HCT116 (cell line): ENCODE measurements at regions not wholly inside any gene's neighbourhood (a gene's known extent, or its start where the extent isn't known, plus 50 kb on each side); places are given as distances from the start of the nearest gene placed in this dataset.

ENCODE experiments used
- ATAC-seq: fragments of 200-7000 bp; cut with Tn5 transposase; 2 replicates; pipeline ENCODE4 v1.9.1; 2020; ENCODE audit warnings: mild to moderate bottlenecking, moderate library complexity
- BruUV-seq: library from RNA; stranded (reverse); fragments of 400-500 nt; replicated peaks from 2 replicates; lab custom pipeline; 2021; lab: Mats Ljungman, UMichigan
- CTCF ChIA-PET: fragments of 300-600 bp; sonication (Branson Sonifier 250); formaldehyde crosslinking; loops from one replicate; lab custom pipeline; 2021; ENCODE audit warnings: antibody characterized with exemption; lab: Charles Lee
- POLR2A ChIA-PET: fragments of 300-600, 350-600 bp; sonication (Branson Sonifier 250); formaldehyde crosslinking; loops from one replicate; lab custom pipeline; 2021; ENCODE audit warnings: antibody characterized with exemption; lab: Charles Lee
- RAD21 ChIA-PET, 2 experiments: fragments of 300-600 bp; sonication (Branson Sonifier 250); formaldehyde crosslinking; loops; one replicate each; lab custom pipeline; 2023; ENCODE audit warnings: low total read pairs in 2 of 2; ENCODE audit not compliant: uncharacterized antibody in 2 of 2, unreplicated experiment in 2 of 2, low non-redundant PET in 1 of 2; lab: Charles Lee
- DNase-seq: peaks from one replicate; pipeline ENCODE4 v3.0.0-alpha.2; 2010; ENCODE audit warnings: low read depth, low spot score
- H2AFZ ChIP-seq: fragments of 200-600 bp; shearing (Covaris generic), sonication (generic); 2 replicates; pipeline ENCODE4 v1.6.1; 2017; ENCODE audit warnings: low read depth, mixed run types, mixed read lengths, antibody characterized with exemption, low read length; ENCODE audit not compliant: poor library complexity, severe bottlenecking
- H3K27ac ChIP-seq: 2 replicates; pipeline ENCODE4 v1.5.1; 2012; ENCODE audit warnings: low read depth, low read length
- H3K27me3 ChIP-seq: fragments of 200-600 bp; sonication (generic); 2 replicates; pipeline ENCODE4 v1.6.1; 2016; ENCODE audit warnings: mixed run types, low read length, mixed read lengths; ENCODE audit not compliant: insufficient read depth
- H3K36me3 ChIP-seq, 2 experiments: fragments of 200-500 bp in 1 of 2; fragments of 200-600 bp in 1 of 2; sonication (Bioruptor generic) in 1 of 2; sonication (generic) in 1 of 2; 2 replicates each; pipeline versions ENCODE4 v1.5.1 to v1.6.1; 2014 to 2016; ENCODE audit warnings: low read length in 2 of 2, inconsistent platforms in 1 of 2, mixed read lengths in 1 of 2, mixed run types in 1 of 2; ENCODE audit not compliant: insufficient read depth in 2 of 2, control insufficient read depth in 1 of 2
- H3K4me1 ChIP-seq, 2 experiments: fragments of 200-600 bp in 1 of 2; sonication (generic) in 1 of 2; 2 replicates each; pipeline versions ENCODE4 v1.5.1 to v1.6.1; 2012 to 2017; ENCODE audit warnings: low read length in 2 of 2, inconsistent platforms in 1 of 2, mild to moderate bottlenecking in 1 of 2, mixed read lengths in 1 of 2, mixed run types in 1 of 2, moderate library complexity in 1 of 2; ENCODE audit not compliant: insufficient read depth in 2 of 2, control insufficient read depth in 1 of 2
- H3K4me2 ChIP-seq: fragments of 200-600 bp; sonication (generic); 2 replicates; pipeline ENCODE4 v1.6.1; 2017; ENCODE audit warnings: mixed run types, low read length, mixed read lengths
- H3K4me3 ChIP-seq, 2 experiments: fragments of 200-600 bp in 1 of 2; sonication (generic) in 1 of 2; replicated peaks in 1 of 2; 2 replicates each; pipeline ENCODE4 v1.5.1; 2011 to 2016; ENCODE audit warnings: low read length in 2 of 2, control low read depth in 1 of 2, low read depth in 1 of 2, mild to moderate bottlenecking in 1 of 2, mixed read lengths in 1 of 2, mixed run types in 1 of 2
- H3K79me2 ChIP-seq: fragments of 200-600 bp; sonication (generic); 2 replicates; pipeline ENCODE4 v1.6.1; 2017; ENCODE audit warnings: mild to moderate bottlenecking, mixed run types, low read length, moderate library complexity, mixed read lengths; ENCODE audit not compliant: insufficient read depth
- H3K9ac ChIP-seq: fragments of 200-600 bp; sonication (generic); 2 replicates; pipeline ENCODE4 v1.6.1; 2016; ENCODE audit warnings: low read length, mixed read lengths
- H3K9me2 ChIP-seq: fragments of 200-600 bp; sonication (generic), shearing (Covaris generic); 2 replicates; pipeline ENCODE4 v1.6.1; 2017; ENCODE audit warnings: mixed run types, mild to moderate bottlenecking, moderate library complexity; ENCODE audit not compliant: insufficient read depth
- H3K9me3 ChIP-seq, 2 experiments: fragments of 200-500 bp in 1 of 2; fragments of 200-600 bp in 1 of 2; sonication (Bioruptor generic) in 1 of 2; sonication (generic) in 1 of 2; 2 replicates each; pipeline ENCODE4 v1.6.1; 2014 to 2017; ENCODE audit warnings: low read length in 2 of 2, mixed read lengths in 2 of 2, inconsistent platforms in 1 of 2, low read depth in 1 of 2, mild to moderate bottlenecking in 1 of 2, mixed run types in 1 of 2, moderate library complexity in 1 of 2; ENCODE audit not compliant: control insufficient read depth in 1 of 2, insufficient read depth in 1 of 2
- H4K20me1 ChIP-seq: fragments of 200-600 bp; sonication (generic), shearing (Covaris generic); 2 replicates; pipeline ENCODE4 v1.6.1; 2017; ENCODE audit warnings: mixed run types, mild to moderate bottlenecking, moderate library complexity; ENCODE audit not compliant: insufficient read depth
- ATF3 ChIP-seq: IDR thresholded peaks from 2 replicates; pipeline ENCODE4 v1.6.1; 2012
- EGR1 ChIP-seq: IDR thresholded peaks from 2 replicates; pipeline ENCODE4 v1.6.1; 2012; ENCODE audit warnings: low read depth
- EZH2 ChIP-seq: fragments of 200-600 bp; sonication (generic); IDR thresholded peaks from 2 replicates; pipeline ENCODE4 v1.6.1; 2017; ENCODE audit warnings: antibody characterized with exemption, mixed run types
- EZH2phosphoT487 ChIP-seq: fragments of 200-600 bp; IDR thresholded peaks from 2 replicates; pipeline ENCODE4 v1.6.1; 2018; ENCODE audit warnings: antibody characterized with exemption, borderline replicate concordance
- FOSL1 ChIP-seq: IDR thresholded peaks from 2 replicates; pipeline ENCODE4 v1.6.1; 2012; ENCODE audit warnings: low read depth
- JUND ChIP-seq: IDR thresholded peaks from 2 replicates; pipeline ENCODE4 v1.6.1; 2012
- POLR2A ChIP-seq: IDR thresholded peaks from 2 replicates; pipeline ENCODE4 v1.7.0; 2011; ENCODE audit warnings: borderline replicate concordance; ENCODE audit not compliant: insufficient read depth, insufficient read length; ENCODE audit errors: extremely low read depth
- RAD21 ChIP-seq: IDR thresholded peaks from 2 replicates; pipeline ENCODE4 v1.6.1; 2012; ENCODE audit warnings: low read depth, mild to moderate bottlenecking
- REST ChIP-seq: IDR thresholded peaks from 2 replicates; pipeline ENCODE4 v1.6.1; 2012; ENCODE audit warnings: low read depth
- SP1 ChIP-seq: IDR thresholded peaks from 2 replicates; pipeline ENCODE4 v1.6.1; 2012; ENCODE audit warnings: low read depth
- TCF7L2 ChIP-seq: IDR thresholded peaks from 2 replicates; pipeline ENCODE4 v1.7.0; 2011; ENCODE audit warnings: borderline replicate concordance, inconsistent platforms; ENCODE audit not compliant: insufficient read depth, insufficient read length; ENCODE audit errors: extremely low read depth
- YY1 ChIP-seq: IDR thresholded peaks from 2 replicates; pipeline ENCODE4 v1.6.1; 2011; ENCODE audit warnings: low read length, low read depth, moderate library complexity, mild to moderate bottlenecking; ENCODE audit not compliant: insufficient replicate concordance; ENCODE audit errors: extremely low read depth
- ZFX ChIP-seq: fragments of 450-650 bp; IDR thresholded peaks from 2 replicates; pipeline ENCODE4 v1.6.1; 2017
- ZNF274 ChIP-seq: fragments of 200-500 bp; sonication (Bioruptor generic); IDR thresholded peaks from 2 replicates; pipeline ENCODE4 v1.6.1; 2014; ENCODE audit warnings: mild to moderate bottlenecking, low read depth, low read length, inconsistent platforms
- intact Hi-C: fragments of 100-400 bp; cut with micrococcal nuclease; formaldehyde crosslinking; loops from 2 replicates; pipeline ENCODE4 v1.10.0; 2022
- TF ChIP-seq, protein P1 (sequence below), 3 experiments: fragments of 200-600 bp in 1 of 3; sonication (generic) in 1 of 3; IDR thresholded peaks in 2 of 3; conservative IDR thresholded peaks in 1 of 3; 2 replicates each; pipeline ENCODE4 v1.5.1; 2012 to 2017; ENCODE audit warnings: low read depth in 2 of 3, low read length in 2 of 3, antibody characterized with exemption in 1 of 3, borderline replicate concordance in 1 of 3, control low read depth in 1 of 3, mild to moderate bottlenecking in 1 of 3, mixed read lengths in 1 of 3, mixed run types in 1 of 3, moderate library complexity in 1 of 3; ENCODE audit not compliant: insufficient read depth in 1 of 3
- TF ChIP-seq, protein P2 (sequence below): IDR thresholded peaks from 2 replicates; pipeline ENCODE4 v1.6.1; 2011; ENCODE audit warnings: mild to moderate bottlenecking, low read length, moderate library complexity; ENCODE audit not compliant: insufficient replicate concordance; ENCODE audit errors: extremely low read depth

GRCh38 chr5:53219610-53220009 lies 110.1 kb upstream of the MOCS2 start:
- Histone ChIP-seq H4K20me1 (no peaks in the 10 kb centered on the region), H3K9ac (no peak overlapping the region), H3K9me3 (no peaks in the 10 kb centered on the region), H3K27me3 (no peaks in the 10 kb centered on the region), H3K36me3 (no peaks in the 10 kb centered on the region), H3K4me2 (no peak overlapping the region), H3K79me2 (no peaks in the 10 kb centered on the region), H3K27ac (no peak overlapping the region), H2AFZ (no peak overlapping the region), H3K4me1 (no peaks in the 10 kb centered on the region), H3K9me2 (no peaks in the 10 kb centered on the region), H3K4me3 (no peak overlapping the region)
- DNase-seq (no peak), ATAC-seq (no peak)
- intact Hi-C loops, result no loop called here
- ChIA-PET CTCF (no interaction called here), POLR2A (no interaction called here), RAD21 (no interaction called here)
- no TSS peak for BruUV-seq
- TF ChIP-seq ATF3, result no peak
- TF ChIP-seq JUND, result no peak
- TF ChIP-seq TCF7L2, result no peak
- TF ChIP-seq EGR1, result no peak
- TF ChIP-seq EZH2, result no peak
- no peak for TF ChIP-seq POLR2A
- TF ChIP-seq EZH2phosphoT487, result no peak
- TF ChIP-seq RAD21, result no peak
- TF ChIP-seq FOSL1, result no peak
- no peak for TF ChIP-seq REST
- no peak for TF ChIP-seq YY1
- no peak for TF ChIP-seq ZNF274
- TF ChIP-seq, protein P1, sequence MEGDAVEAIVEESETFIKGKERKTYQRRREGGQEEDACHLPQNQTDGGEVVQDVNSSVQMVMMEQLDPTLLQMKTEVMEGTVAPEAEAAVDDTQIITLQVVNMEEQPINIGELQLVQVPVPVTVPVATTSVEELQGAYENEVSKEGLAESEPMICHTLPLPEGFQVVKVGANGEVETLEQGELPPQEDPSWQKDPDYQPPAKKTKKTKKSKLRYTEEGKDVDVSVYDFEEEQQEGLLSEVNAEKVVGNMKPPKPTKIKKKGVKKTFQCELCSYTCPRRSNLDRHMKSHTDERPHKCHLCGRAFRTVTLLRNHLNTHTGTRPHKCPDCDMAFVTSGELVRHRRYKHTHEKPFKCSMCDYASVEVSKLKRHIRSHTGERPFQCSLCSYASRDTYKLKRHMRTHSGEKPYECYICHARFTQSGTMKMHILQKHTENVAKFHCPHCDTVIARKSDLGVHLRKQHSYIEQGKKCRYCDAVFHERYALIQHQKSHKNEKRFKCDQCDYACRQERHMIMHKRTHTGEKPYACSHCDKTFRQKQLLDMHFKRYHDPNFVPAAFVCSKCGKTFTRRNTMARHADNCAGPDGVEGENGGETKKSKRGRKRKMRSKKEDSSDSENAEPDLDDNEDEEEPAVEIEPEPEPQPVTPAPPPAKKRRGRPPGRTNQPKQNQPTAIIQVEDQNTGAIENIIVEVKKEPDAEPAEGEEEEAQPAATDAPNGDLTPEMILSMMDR (IDR thresholded peaks at IDR 0.05 in 2 of 3, conservative IDR thresholded peaks at IDR 0.05 in 1 of 3; ENCODE audit: borderline replicate concordance in 1 of 3, insufficient read depth in 1 of 3, low read depth in 2 of 3, low read length in 2 of 3), result no peak
- no peak for TF ChIP-seq SP1
- TF ChIP-seq, protein P2, sequence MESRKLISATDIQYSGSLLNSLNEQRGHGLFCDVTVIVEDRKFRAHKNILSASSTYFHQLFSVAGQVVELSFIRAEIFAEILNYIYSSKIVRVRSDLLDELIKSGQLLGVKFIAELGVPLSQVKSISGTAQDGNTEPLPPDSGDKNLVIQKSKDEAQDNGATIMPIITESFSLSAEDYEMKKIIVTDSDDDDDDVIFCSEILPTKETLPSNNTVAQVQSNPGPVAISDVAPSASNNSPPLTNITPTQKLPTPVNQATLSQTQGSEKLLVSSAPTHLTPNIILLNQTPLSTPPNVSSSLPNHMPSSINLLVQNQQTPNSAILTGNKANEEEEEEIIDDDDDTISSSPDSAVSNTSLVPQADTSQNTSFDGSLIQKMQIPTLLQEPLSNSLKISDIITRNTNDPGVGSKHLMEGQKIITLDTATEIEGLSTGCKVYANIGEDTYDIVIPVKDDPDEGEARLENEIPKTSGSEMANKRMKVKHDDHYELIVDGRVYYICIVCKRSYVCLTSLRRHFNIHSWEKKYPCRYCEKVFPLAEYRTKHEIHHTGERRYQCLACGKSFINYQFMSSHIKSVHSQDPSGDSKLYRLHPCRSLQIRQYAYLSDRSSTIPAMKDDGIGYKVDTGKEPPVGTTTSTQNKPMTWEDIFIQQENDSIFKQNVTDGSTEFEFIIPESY, result no peak
- TF ChIP-seq ZFX, result no peak
